ENCODE measurements at regions not wholly inside any gene's neighbourhood (a gene's known extent, or its start where the extent isn't known, plus 50 kb on each side); places are given as distances from the start of the nearest gene placed in this dataset.

GRCh38 chr11:100434821-100435641, 252.1 kb upstream of the ARHGAP42 start:
- H3K4me2 ChIP-seq (ENCODE audit: low read length): no peak overlapping the region
- intact Hi-C loops (cut with micrococcal nuclease): no loop called here
- DNase-seq (ENCODE audit: low read depth, low spot score): no peak
- POLR2A ChIA-PET: no interaction called here
- no peaks in the 10 kb centered on the region for H4K20me1 ChIP-seq (ENCODE audit: insufficient read depth)
- no peaks in the 10 kb centered on the region for H3K36me3 ChIP-seq (ENCODE audit: control insufficient read depth in 1 of 2, insufficient read depth in 2 of 2, low read length in 2 of 2)
- H3K9me3 ChIP-seq (ENCODE audit: control insufficient read depth in 1 of 2, insufficient read depth in 1 of 2, low read depth in 1 of 2, low read length in 2 of 2): no peaks in the 10 kb centered on the region
- H3K9me2 ChIP-seq (ENCODE audit: insufficient read depth): no peaks in the 10 kb centered on the region
- H3K4me3 ChIP-seq (replicated peaks in 1 of 2; ENCODE audit: low read depth in 1 of 2, low read length in 2 of 2): no peak overlapping the region
- H3K27me3 ChIP-seq (ENCODE audit: insufficient read depth, low read length): peaks cover 10% of the 10 kb centered on the region; the same call in 1 of the 2 replicates
- no peak for ATAC-seq
- no peaks in the 10 kb centered on the region for H3K79me2 ChIP-seq (ENCODE audit: insufficient read depth, low read length)
- CTCF ChIA-PET: no interaction called here
- RAD21 ChIA-PET (ENCODE audit: low non-redundant PET in 1 of 2, low total read pairs in 2 of 2, uncharacterized antibody in 2 of 2, unreplicated experiment in 2 of 2): no interaction called here
- no peaks in the 10 kb centered on the region for H3K4me1 ChIP-seq (ENCODE audit: control insufficient read depth in 1 of 2, insufficient read depth in 2 of 2, low read length in 2 of 2)
- TF ChIP-seq ZNF274 (IDR thresholded peaks at IDR 0.05; ENCODE audit: low read depth, low read length) (no peak), CTCF (IDR thresholded peaks at IDR 0.05 in 2 of 3, conservative IDR thresholded peaks at IDR 0.05 in 1 of 3; ENCODE audit: borderline replicate concordance in 1 of 3, insufficient read depth in 1 of 3, low read depth in 2 of 3, low read length in 2 of 3) (no peak), ELF1 (IDR thresholded peaks at IDR 0.05; ENCODE audit: borderline replicate concordance, low read depth) (no peak), POLR2A (IDR thresholded peaks at IDR 0.05; ENCODE audit: borderline replicate concordance, extremely low read depth, insufficient read depth, insufficient read length) (no peak), EZH2phosphoT487 (IDR thresholded peaks at IDR 0.05; ENCODE audit: borderline replicate concordance) (no peak), JUND (IDR thresholded peaks at IDR 0.05) (no peak), YY1 (IDR thresholded peaks at IDR 0.05; ENCODE audit: extremely low read depth, insufficient replicate concordance, low read depth, low read length) (no peak), FOSL1 (IDR thresholded peaks at IDR 0.05; ENCODE audit: low read depth) (no peak), ATF3 (IDR thresholded peaks at IDR 0.05) (no peak), EGR1 (IDR thresholded peaks at IDR 0.05; ENCODE audit: low read depth) (no peak), POLR2AphosphoS5 (IDR thresholded peaks at IDR 0.05; ENCODE audit: low read depth, low read length) (no peak), RAD21 (IDR thresholded peaks at IDR 0.05; ENCODE audit: low read depth) (no peak), ZBTB33 (IDR thresholded peaks at IDR 0.05; ENCODE audit: extremely low read depth, insufficient replicate concordance, low read length) (no peak), EZH2 (IDR thresholded peaks at IDR 0.05) (no peak)
- no peak overlapping the region for H2AFZ ChIP-seq (ENCODE audit: low read depth, low read length, poor library complexity, severe bottlenecking)
- no peak overlapping the region for H3K9ac ChIP-seq (ENCODE audit: low read length)
- H3K27ac ChIP-seq (ENCODE audit: low read depth, low read length): no peak overlapping the region
- BruUV-seq (replicated peaks): no TSS peak
